ENCODE measurements at regions not wholly inside any gene's neighbourhood (a gene's known extent, or its start where the extent isn't known, plus 50 kb on each side); places are given as distances from the start of the nearest gene placed in this dataset.
A peak's percentile ranks its signal among the peaks of the same experiment; 100 is the strongest.
"Not testable (repeated sequence)": the region's sequence is repeated elsewhere in the genome, so short reads cannot be mapped to it uniquely, and the experiment has no call there.

- not testable (repeated sequence) for H3K36me3 Mint-ChIP-seq (ENCODE audit: insufficient read depth); H3K9me3 Mint-ChIP-seq (ENCODE audit: low read depth); H3K4me1 Mint-ChIP-seq (ENCODE audit: low read depth); DNase-seq (ENCODE audit: low spot score, unreplicated experiment); H3K27me3 Mint-ChIP-seq; H3K4me3 Mint-ChIP-seq (ENCODE audit: low read depth); H3K27ac Mint-ChIP-seq
- peak; percentile 41 for TF ChIP-seq CTCF (IDR thresholded peaks at IDR 0.05; ENCODE audit: unreplicated experiment)
These were observed 323.5 kb downstream of the KLF13 start for GRCh38 chr15:31650055-31650701.

GRCh38 chr15:31656915-31657314 lies 330.3 kb downstream of the KLF13 start:
- H3K4me3 Mint-ChIP-seq (ENCODE audit: low read depth); DNase-seq (ENCODE audit: low spot score, unreplicated experiment): not testable (repeated sequence)

GRCh38 chr15:31660816-31661215 lies 334.2 kb downstream of the KLF13 start:
- no peak overlapping the region for H3K4me3 Mint-ChIP-seq (ENCODE audit: low read depth)
- peaks cover 11% of the 10 kb centered on the region for H3K9me3 Mint-ChIP-seq (ENCODE audit: low read depth)
- H3K4me1 Mint-ChIP-seq (ENCODE audit: low read depth): no peaks in the 10 kb centered on the region
- H3K36me3 Mint-ChIP-seq (ENCODE audit: insufficient read depth): no peaks in the 10 kb centered on the region
- H3K27ac Mint-ChIP-seq: no peak overlapping the region
- no peak for TF ChIP-seq CTCF (IDR thresholded peaks at IDR 0.05; ENCODE audit: unreplicated experiment)
- no peaks in the 10 kb centered on the region for H3K27me3 Mint-ChIP-seq
- no peak for DNase-seq (ENCODE audit: low spot score, unreplicated experiment)

More at GRCh38 chr15:31656915-31657314, 330.3 kb downstream of the KLF13 start:
- H3K27ac Mint-ChIP-seq; H3K9me3 Mint-ChIP-seq (ENCODE audit: low read depth); H3K27me3 Mint-ChIP-seq; H3K4me1 Mint-ChIP-seq (ENCODE audit: low read depth); H3K36me3 Mint-ChIP-seq (ENCODE audit: insufficient read depth): not testable (repeated sequence)

GRCh38 chr15:31665732-31666131 lies 339.1 kb downstream of the KLF13 start:
- H3K4me1 Mint-ChIP-seq (ENCODE audit: low read depth); H3K27me3 Mint-ChIP-seq; H3K27ac Mint-ChIP-seq; H3K4me3 Mint-ChIP-seq (ENCODE audit: low read depth); H3K36me3 Mint-ChIP-seq (ENCODE audit: insufficient read depth); DNase-seq (ENCODE audit: low spot score, unreplicated experiment): not testable (repeated sequence)
- H3K9me3 Mint-ChIP-seq (ENCODE audit: low read depth): peaks cover 11% of the 10 kb centered on the region

- not testable (repeated sequence) for H3K36me3 Mint-ChIP-seq (ENCODE audit: insufficient read depth); H3K4me3 Mint-ChIP-seq (ENCODE audit: low read depth); H3K4me1 Mint-ChIP-seq (ENCODE audit: low read depth); H3K27me3 Mint-ChIP-seq; H3K9me3 Mint-ChIP-seq (ENCODE audit: low read depth); DNase-seq (ENCODE audit: low spot score, unreplicated experiment)
- peak overlapping the region; percentile 49 for H3K27ac Mint-ChIP-seq
These were observed 342.7 kb downstream of the KLF13 start for GRCh38 chr15:31669158-31669908.

- H3K36me3 Mint-ChIP-seq (ENCODE audit: insufficient read depth); H3K9me3 Mint-ChIP-seq (ENCODE audit: low read depth); H3K27ac Mint-ChIP-seq; H3K4me3 Mint-ChIP-seq (ENCODE audit: low read depth); DNase-seq (ENCODE audit: low spot score, unreplicated experiment); H3K4me1 Mint-ChIP-seq (ENCODE audit: low read depth); H3K27me3 Mint-ChIP-seq: not testable (repeated sequence)
These were observed 346.6 kb downstream of the KLF13 start for GRCh38 chr15:31673263-31673662.

- H3K4me3 Mint-ChIP-seq (ENCODE audit: low read depth); DNase-seq (ENCODE audit: low spot score, unreplicated experiment); H3K9me3 Mint-ChIP-seq (ENCODE audit: low read depth); H3K27me3 Mint-ChIP-seq; H3K4me1 Mint-ChIP-seq (ENCODE audit: low read depth); H3K36me3 Mint-ChIP-seq (ENCODE audit: insufficient read depth); H3K27ac Mint-ChIP-seq: not testable (repeated sequence)
These were observed 348.6 kb upstream of the CHRNA7 start for GRCh38 chr15:31681529-31682259.

GRCh38 chr15:31687088-31687487 lies 343.2 kb upstream of the CHRNA7 start:
- not testable (repeated sequence) for H3K27me3 Mint-ChIP-seq; H3K36me3 Mint-ChIP-seq (ENCODE audit: insufficient read depth); H3K27ac Mint-ChIP-seq

GRCh38 chr15:31696509-31696908 lies 333.8 kb upstream of the CHRNA7 start:
- H3K36me3 Mint-ChIP-seq (ENCODE audit: insufficient read depth); H3K4me3 Mint-ChIP-seq (ENCODE audit: low read depth); H3K9me3 Mint-ChIP-seq (ENCODE audit: low read depth); H3K27ac Mint-ChIP-seq; DNase-seq (ENCODE audit: low spot score, unreplicated experiment); H3K27me3 Mint-ChIP-seq; H3K4me1 Mint-ChIP-seq (ENCODE audit: low read depth): not testable (repeated sequence)

More at GRCh38 chr15:31687088-31687487, 343.2 kb upstream of the CHRNA7 start:
- DNase-seq (ENCODE audit: low spot score, unreplicated experiment); H3K4me1 Mint-ChIP-seq (ENCODE audit: low read depth); H3K9me3 Mint-ChIP-seq (ENCODE audit: low read depth); H3K4me3 Mint-ChIP-seq (ENCODE audit: low read depth): not testable (repeated sequence)

- not testable (repeated sequence) for H3K4me1 Mint-ChIP-seq (ENCODE audit: low read depth); H3K27me3 Mint-ChIP-seq; H3K36me3 Mint-ChIP-seq (ENCODE audit: insufficient read depth); DNase-seq (ENCODE audit: low spot score, unreplicated experiment); H3K27ac Mint-ChIP-seq; H3K9me3 Mint-ChIP-seq (ENCODE audit: low read depth); H3K4me3 Mint-ChIP-seq (ENCODE audit: low read depth)
These were observed 325.1 kb upstream of the CHRNA7 start for GRCh38 chr15:31705076-31705678.

Data from progenitor cell of endocrine pancreas (in vitro differentiated cells).